HepG2 (cell line): ENCODE measurements at regions not wholly inside any gene's neighbourhood (a gene's known extent, or its start where the extent isn't known, plus 50 kb on each side); places are given as distances from the start of the nearest gene placed in this dataset.

Experiments used
- ATAC-seq: fragments of 200-7000 bp; cut with Tn5 transposase; 3 replicates; pipeline ENCODE4 v1.9.1; 2020; ENCODE audit warnings: mild to moderate bottlenecking, moderate library complexity
- BruUV-seq: library from RNA; stranded (reverse); fragments of 400-500 nt; replicated peaks from 2 replicates; lab custom pipeline; 2021; lab: Mats Ljungman, UMichigan
- CTCF ChIA-PET: fragments of 300-600 bp; formaldehyde crosslinking; extraction: SDS; loops from one replicate; lab custom pipeline; 2021; ENCODE audit warnings: low total read pairs, inconsistent platforms, low intra/inter-chr PET ratio; lab: Yijun Ruan, JAX
- POLR2A ChIA-PET: fragments of 350-600 bp; sonication (Branson Sonifier 250); formaldehyde crosslinking; loops from one replicate; lab custom pipeline; 2020; ENCODE audit warnings: antibody characterized with exemption, inconsistent platforms; lab: Yijun Ruan, JAX
- DNase-seq: peaks from one replicate; pipeline ENCODE4 v3.0.0-alpha.2; 2015; ENCODE audit warnings: low spot score
- FAIRE-seq: peaks from 3 replicates; lab custom pipeline; 2011; peaks lifted over from hg19 to GRCh38; lab: Jason Lieb, UNC
- H2AFZ ChIP-seq: one replicate; pipeline ENCODE4 v1.6.1; 2011; ENCODE audit warnings: low read length, inconsistent platforms
- H3K27ac ChIP-seq: fragments of 300-600 bp; 3 replicates; pipeline ENCODE4 v1.8.0; 2011; ENCODE audit warnings: mixed run types, mild to moderate bottlenecking, mixed read lengths, low read length, inconsistent platforms; ENCODE audit not compliant: insufficient read depth; ENCODE audit errors: extremely low read length
- H3K27me3 ChIP-seq, 2 experiments: fragments of 200-600 bp in 1 of 2; 2 replicates in 1 of 2; 3 replicates in 1 of 2; pipeline versions ENCODE4 v1.6.0 to v1.8.0; 2011; ENCODE audit warnings: low read length in 2 of 2, mild to moderate bottlenecking in 2 of 2, moderate library complexity in 2 of 2, inconsistent platforms in 1 of 2; ENCODE audit not compliant: insufficient read depth in 2 of 2, control insufficient read depth in 1 of 2
- H3K36me3 ChIP-seq, 2 experiments: fragments of 200-600 bp in 1 of 2; replicated peaks in 1 of 2; 2 replicates in 1 of 2; 3 replicates in 1 of 2; pipeline versions ENCODE4 v1.5.1 to v1.8.0; 2011; ENCODE audit warnings: low read length in 2 of 2, inconsistent platforms in 1 of 2; ENCODE audit not compliant: insufficient read depth in 2 of 2, control insufficient read depth in 1 of 2
- H3K4me1 ChIP-seq: 2 replicates; pipeline ENCODE4 v1.5.1; 2012; ENCODE audit warnings: low read length, inconsistent platforms; ENCODE audit not compliant: insufficient read depth
- H3K4me2 ChIP-seq: 2 replicates; pipeline ENCODE4 v1.6.0; 2011; ENCODE audit warnings: low read depth, low read length, inconsistent platforms
- H3K4me3 ChIP-seq, 3 experiments: fragments of 200-600 bp in 1 of 3; sonication (generic), shearing (Covaris generic) in 1 of 3; replicated peaks in 1 of 3; 2 replicates each; pipeline ENCODE4 v1.5.1; 2011 to 2016; ENCODE audit warnings: low read length in 3 of 3, inconsistent platforms in 2 of 3, low read depth in 2 of 3, mild to moderate bottlenecking in 2 of 3, control low read depth in 1 of 3, mixed read lengths in 1 of 3; ENCODE audit not compliant: insufficient read depth in 1 of 3
- H3K79me2 ChIP-seq: one replicate; pipeline ENCODE4 v1.6.1; 2011; ENCODE audit warnings: low read length, inconsistent platforms; ENCODE audit not compliant: insufficient read depth
- H3K9ac ChIP-seq: 2 replicates; pipeline ENCODE4 v1.6.0; 2011; ENCODE audit warnings: mild to moderate bottlenecking, low read depth, low read length, inconsistent platforms; ENCODE audit not compliant: insufficient read depth
- H3K9me3 ChIP-seq: 2 replicates; pipeline ENCODE4 v1.5.1; 2012; ENCODE audit warnings: mild to moderate bottlenecking, low read length
- H4K20me1 ChIP-seq: 2 replicates; pipeline ENCODE4 v1.6.0; 2011; ENCODE audit warnings: inconsistent platforms, mild to moderate bottlenecking, low read length, moderate library complexity; ENCODE audit not compliant: insufficient read depth
- ARID5B ChIP-seq: IDR thresholded peaks from 2 replicates; pipeline ENCODE4 v1.4.0; 2020; ENCODE audit warnings: mild to moderate bottlenecking, missing genetic modification reagents
- ATM ChIP-seq: fragments of 450-650 bp; IDR thresholded peaks from 2 replicates; pipeline ENCODE4 v1.7.1; 2017; ENCODE audit warnings: mild to moderate bottlenecking, borderline replicate concordance
- DNMT1 ChIP-seq: sonication (generic); formaldehyde crosslinking; IDR thresholded peaks from 2 replicates; pipeline ENCODE4 v1.5.1; 2020; ENCODE audit warnings: mild to moderate bottlenecking, missing genetic modification reagents
- EP300 ChIP-seq, 3 experiments: sonication (generic) in 1 of 3; formaldehyde crosslinking in 1 of 3; IDR thresholded peaks; 2 replicates each; pipeline versions ENCODE4 v1.5.1 to v1.6.1; 2011 to 2020; ENCODE audit warnings: low read depth in 2 of 3, low read length in 2 of 3, borderline replicate concordance in 1 of 3, improper control_type of control experiment in 1 of 3, mild to moderate bottlenecking in 1 of 3, missing genetic modification reagents in 1 of 3, moderate library complexity in 1 of 3
- MATR3 ChIP-seq: sonication (generic); formaldehyde crosslinking; IDR thresholded peaks from 2 replicates; pipeline ENCODE4 v1.4.0; 2020; ENCODE audit warnings: missing genetic modification reagents
- MTF1 ChIP-seq: sonication (generic); formaldehyde crosslinking; IDR thresholded peaks from 2 replicates; pipeline ENCODE4 v1.5.0; 2020; ENCODE audit warnings: missing genetic modification reagents
- NFE2L1 ChIP-seq: sonication (generic); formaldehyde crosslinking; IDR thresholded peaks from 2 replicates; pipeline ENCODE4 v1.4.0; 2020; ENCODE audit warnings: missing genetic modification reagents, mild to moderate bottlenecking, borderline replicate concordance
- NFRKB ChIP-seq: fragments of 450-650 bp; IDR thresholded peaks from 2 replicates; pipeline ENCODE4 v1.6.1; 2017
- RAD51 ChIP-seq: fragments of 450-650 bp; IDR thresholded peaks from 2 replicates; pipeline ENCODE4 v1.6.1; 2016; ENCODE audit warnings: borderline replicate concordance
- ZNF224 ChIP-seq: sonication (generic); formaldehyde crosslinking; IDR thresholded peaks from 2 replicates; pipeline ENCODE4 v1.5.0; 2020; ENCODE audit warnings: mild to moderate bottlenecking, missing genetic modification reagents
- ZNF343 ChIP-seq: sonication (generic); formaldehyde crosslinking; IDR thresholded peaks from 2 replicates; pipeline ENCODE4 v1.4.0; 2020; ENCODE audit warnings: mild to moderate bottlenecking, missing genetic modification reagents
- WGBS: methylation state at CpG from one replicate; pipeline ENCODE4 v1.1.6; 2017; ENCODE audit warnings: low lambda C conversion rate; 5-methylcytosine and 5-hydroxymethylcytosine counted together
- in situ Hi-C: cut with HindIII; loops from 2 replicates; pipeline ENCODE4 v1.10.0; 2017; ENCODE audit warnings: low pct_unique_long_range_greater_than_20kb; ENCODE audit not compliant: extremely low pct_ligation_motif_present
- intact Hi-C: fragments of 100-400 bp; cut with micrococcal nuclease; formaldehyde crosslinking; loops from one replicate; pipeline ENCODE4 v1.10.0; 2022; ENCODE audit not compliant: unreplicated experiment

GRCh38 chr22:22048981-22049531, 66.5 kb upstream of the TOP3B start (continued):
- no peak for TF ChIP-seq ARID5B (CRISPR knock-in tag)
- no peak for TF ChIP-seq MATR3 (CRISPR knock-in tag)
- no peak for TF ChIP-seq EP300 (IDR thresholded peaks at IDR 0.05; ENCODE audit: low read depth in 2 of 2, low read length in 2 of 2)
- TF ChIP-seq EP300 (CRISPR knock-in tag; IDR thresholded peaks at IDR 0.05; ENCODE audit: borderline replicate concordance), result no peak

GRCh38 chr22:22048318-22048942, 65.8 kb upstream of the TOP3B start:
- ChIA-PET POLR2A (no interaction called here), CTCF (no interaction called here)
- WGBS, result 2% methylated on average over 2 of the region's 2 CpGs
- no peak overlapping the region for H3K4me2 ChIP-seq
- H3K4me1 ChIP-seq, result no peaks in the 10 kb centered on the region
- DNase-seq (no peak), FAIRE-seq (no peak), ATAC-seq (no peak)
- in situ Hi-C loops, result no loop called here
- H3K36me3 ChIP-seq, result no peaks in the 10 kb centered on the region
- TF ChIP-seq ZNF343 (no peak), DNMT1 (CRISPR knock-in tag) (no peak), NFE2L1 (CRISPR knock-in tag) (no peak), ATM (no peak), NFRKB (no peak), ZNF224 (no peak), RAD51 (no peak), MTF1 (no peak)
- H2AFZ ChIP-seq, result no peak overlapping the region
- peaks cover 0 to 3% of the 10 kb centered on the region in 2 experiments; a peak in 1 of 5 replicates for H3K27me3 ChIP-seq
- H3K27ac ChIP-seq, result no peak overlapping the region
- no peaks in the 10 kb centered on the region for H3K9me3 ChIP-seq
- H3K79me2 ChIP-seq, result no peaks in the 10 kb centered on the region
- H4K20me1 ChIP-seq, result no peaks in the 10 kb centered on the region
- H3K4me3 ChIP-seq, result no peak overlapping the region
- intact Hi-C loops, result no loop called here
- no TSS peak for BruUV-seq
- no peak overlapping the region for H3K9ac ChIP-seq
